Stimulated activated CD4-positive, alpha-beta T cell treated with anti-CD3 and anti-CD28 coated beads, TNF-alpha, amount 100 ng/mL, for 24 hours (primary cell): ENCODE measurements at regions not wholly inside any gene's neighbourhood (a gene's known extent, or its start where the extent isn't known, plus 50 kb on each side); places are given as distances from the start of the nearest gene placed in this dataset.
"Not testable (repeated sequence)": the region's sequence is repeated elsewhere in the genome, so short reads cannot be mapped to it uniquely, and the experiment has no call there.

Experiments used
- DNase-seq, 3 experiments: peaks; one replicate each; pipeline ENCODE4 v3.0.0-alpha.2; 2020; ENCODE audit warnings: low read depth in 3 of 3

- no peak for DNase-seq
These were observed 266.2 kb upstream of the CYLC2 start for GRCh38 chr9:102728946-102729345.

DNA sequence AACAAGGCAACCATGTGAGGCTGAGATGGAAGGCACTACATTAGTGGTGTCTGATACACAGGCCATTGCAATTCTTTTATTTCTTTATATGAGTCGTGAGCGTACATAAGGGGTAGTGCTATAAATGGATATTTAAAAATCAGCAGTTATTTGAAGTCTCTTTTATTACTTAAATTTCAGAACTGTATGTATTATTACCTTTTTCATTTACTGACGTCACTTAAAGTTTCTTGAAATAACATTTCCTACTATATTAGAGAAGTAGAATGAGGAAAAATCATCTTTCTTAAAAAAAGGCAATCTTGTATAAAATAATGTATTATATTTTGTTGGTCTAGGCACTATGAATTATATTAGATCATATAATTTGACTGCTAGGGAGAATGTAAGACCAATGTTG, 280.9 kb upstream of the CYLC2 start:
- no peak for DNase-seq

- DNase-seq = not testable (repeated sequence)
These were observed 282.2 kb upstream of the CYLC2 start for GRCh38 chr9:102712910-102713309.

- no peak for DNase-seq
These were observed 294.2 kb upstream of the CYLC2 start for GRCh38 chr9:102700936-102701335.

- DNase-seq = no peak
These were observed 325.9 kb upstream of the CYLC2 start for GRCh38 chr9:102669220-102669619.

GRCh38 chr9:102652471-102652870, 342.7 kb upstream of the CYLC2 start:
- DNase-seq = no peak

GRCh38 chr9:102650896-102651295, 344.2 kb upstream of the CYLC2 start:
- no peak for DNase-seq

- no peak for DNase-seq
These were observed 352.5 kb upstream of the CYLC2 start for GRCh38 chr9:102642651-102643050.

GRCh38 chr9:102631559-102631958, 363.6 kb upstream of the CYLC2 start:
- no peak for DNase-seq

DNA sequence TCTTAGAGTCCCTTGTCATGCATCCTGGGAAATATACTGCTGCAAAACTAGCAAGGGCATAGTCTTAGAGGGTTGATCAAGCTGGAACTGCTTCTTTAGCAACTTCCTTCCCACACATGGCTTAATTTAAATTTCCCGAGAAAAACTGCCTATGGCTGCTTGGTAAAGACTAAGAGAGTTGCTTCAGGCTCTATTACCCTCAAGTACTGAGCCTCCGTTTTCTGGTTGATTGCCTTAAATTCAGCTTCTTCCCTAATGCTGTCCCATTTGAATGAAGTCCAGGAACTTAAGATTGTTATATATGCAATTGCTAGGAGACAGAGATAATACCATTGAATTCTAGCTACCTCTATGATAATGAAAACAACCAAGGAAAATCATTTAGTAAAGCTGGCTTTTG, 385.7 kb upstream of the CYLC2 start:
- no peak for DNase-seq

DNA sequence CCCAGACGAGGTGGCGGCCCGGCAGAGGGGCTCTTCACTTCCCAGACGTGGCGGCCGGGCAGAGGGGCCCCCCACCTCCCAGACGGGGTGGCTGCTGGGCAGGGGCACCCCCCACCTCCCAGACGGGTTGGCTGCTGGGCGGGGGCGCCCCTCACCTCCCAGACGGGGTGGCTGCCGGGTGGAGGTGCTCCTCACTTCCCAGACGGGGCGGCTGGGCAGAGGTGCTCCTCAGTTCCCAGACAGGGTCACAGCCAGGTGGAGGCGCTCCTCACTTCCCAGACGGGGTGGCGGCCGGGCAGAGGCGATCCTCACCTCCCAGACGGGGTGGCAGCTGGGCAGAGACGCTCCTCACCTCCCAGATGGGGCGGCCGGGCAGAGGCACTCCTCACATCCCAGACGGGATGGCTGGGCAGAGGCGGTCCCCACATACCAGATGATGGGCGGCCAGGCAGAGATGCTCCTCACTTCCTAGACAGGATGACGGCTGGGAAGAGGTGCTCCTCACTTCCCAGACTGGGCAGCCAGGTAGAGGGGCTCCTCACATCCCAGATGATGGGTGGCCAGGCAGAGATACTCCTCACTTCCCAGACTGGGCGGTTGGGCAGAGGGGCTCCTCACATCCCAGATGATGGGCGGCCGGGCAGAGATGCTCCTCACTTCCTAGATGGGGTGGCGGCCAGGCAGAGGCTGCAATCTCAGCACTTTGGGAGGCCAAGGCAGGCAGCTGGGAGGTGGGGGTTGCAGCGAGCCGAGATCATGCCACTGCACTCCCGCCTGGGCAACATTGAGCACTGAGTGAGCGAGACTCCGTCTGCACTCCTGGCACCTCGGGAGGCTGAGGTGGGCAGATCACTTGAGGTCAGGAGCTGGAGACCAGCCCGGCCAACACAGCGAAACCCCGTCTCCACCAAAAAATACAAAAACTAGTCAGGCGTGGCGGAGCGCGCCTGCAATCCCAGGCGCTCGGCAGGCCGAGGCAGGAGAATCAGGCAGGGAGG, 391.6 kb upstream of the CYLC2 start:
- not testable (repeated sequence) for DNase-seq

- DNase-seq = no peak
These were observed 400.9 kb upstream of the CYLC2 start for GRCh38 chr9:102594241-102594640.

GRCh38 chr9:102587281-102587680, 407.9 kb upstream of the CYLC2 start:
- no peak for DNase-seq

- no peak for DNase-seq
These were observed 425.7 kb upstream of the CYLC2 start for GRCh38 chr9:102569436-102569835.

DNA sequence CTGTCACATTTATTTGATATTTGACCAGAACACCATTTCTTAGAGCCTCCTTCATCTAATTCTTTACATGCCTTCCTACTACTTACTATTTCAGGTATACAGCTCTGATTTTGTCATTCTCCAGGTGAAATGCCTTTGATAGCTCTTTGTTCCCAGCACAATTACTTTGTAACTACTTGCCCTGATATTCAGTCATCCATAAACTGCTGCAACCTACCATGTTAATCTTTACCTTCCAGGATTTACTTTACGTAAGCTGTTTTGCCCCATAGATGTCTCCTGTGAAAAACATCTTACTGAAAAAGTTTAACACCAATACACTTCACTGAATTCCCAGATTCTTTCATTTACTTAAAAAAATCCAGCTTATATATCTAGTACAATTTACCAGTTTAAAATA, 443.8 kb upstream of the CYLC2 start:
- DNase-seq = no peak

DNA sequence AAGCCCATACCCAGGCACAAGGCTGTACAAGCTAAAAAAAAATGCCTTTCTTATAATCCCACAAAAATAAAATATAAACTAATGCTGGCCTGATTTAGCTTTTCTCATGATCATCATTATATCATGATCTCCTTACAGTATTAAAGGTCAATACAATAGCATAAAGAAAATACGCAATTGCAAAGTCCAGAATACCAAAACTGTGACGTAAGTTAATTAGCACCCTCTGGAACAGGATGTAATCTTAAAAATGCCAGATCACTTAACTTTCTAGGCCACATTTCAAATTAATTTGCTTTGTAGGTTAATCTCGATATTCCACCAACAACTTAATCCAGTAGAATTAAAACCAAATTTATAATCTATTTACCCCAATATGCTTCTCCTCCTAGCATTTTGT, 444.2 kb upstream of the CYLC2 start:
- no peak for DNase-seq

GRCh38 chr9:102550266-102550665, 444.9 kb upstream of the CYLC2 start:
- DNase-seq = no peak

DNA sequence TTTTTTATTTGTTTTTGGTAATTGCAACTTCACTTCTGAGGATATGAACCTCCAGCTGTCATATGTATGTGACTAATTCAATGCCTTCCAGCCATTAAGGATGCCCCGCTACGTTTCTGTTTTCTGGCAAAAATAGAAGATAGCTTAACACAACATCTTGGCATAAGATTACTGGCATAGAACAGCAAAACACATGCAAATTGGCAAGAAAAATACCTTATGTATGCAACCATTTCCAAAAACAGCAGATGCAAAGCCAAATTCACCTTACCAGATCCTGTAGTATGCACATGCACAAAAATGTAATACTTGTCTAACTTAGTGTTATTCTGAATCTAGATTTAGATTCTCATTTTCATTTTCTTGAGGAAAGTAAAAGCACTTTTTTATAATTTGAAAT, 461.1 kb upstream of the CYLC2 start:
- DNase-seq = no peak

DNA sequence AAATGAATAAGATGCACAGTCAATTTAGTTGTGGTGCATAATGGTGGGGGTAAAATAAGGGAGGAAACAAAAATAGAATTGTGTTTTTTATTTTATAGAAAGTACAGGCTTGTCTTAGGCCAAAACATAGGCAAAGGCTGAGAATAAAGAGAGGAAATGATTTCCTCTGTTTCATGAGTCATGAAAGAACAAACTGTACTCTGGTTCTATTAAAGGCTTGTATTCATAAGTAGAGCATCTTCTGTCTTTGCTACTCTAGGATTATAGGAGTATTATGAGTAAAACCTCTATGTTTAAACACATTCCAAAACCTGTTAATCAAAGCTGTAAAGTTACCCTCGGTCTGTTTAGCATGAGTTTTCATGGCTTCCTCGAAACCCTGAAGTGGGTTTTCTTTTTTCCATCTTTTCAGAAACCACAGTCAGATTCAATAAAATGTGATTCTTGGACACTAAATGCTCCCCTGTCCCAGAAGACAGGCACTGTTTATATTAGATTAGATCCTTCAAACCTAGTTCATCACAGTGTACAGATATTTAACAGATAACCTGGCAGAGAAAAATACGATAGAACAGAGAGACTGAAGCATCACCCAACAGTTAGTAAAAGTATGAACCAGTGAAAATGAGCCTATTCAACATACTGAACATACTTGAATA, 473.9 kb upstream of the CYLC2 start:
- no peak for DNase-seq

DNA sequence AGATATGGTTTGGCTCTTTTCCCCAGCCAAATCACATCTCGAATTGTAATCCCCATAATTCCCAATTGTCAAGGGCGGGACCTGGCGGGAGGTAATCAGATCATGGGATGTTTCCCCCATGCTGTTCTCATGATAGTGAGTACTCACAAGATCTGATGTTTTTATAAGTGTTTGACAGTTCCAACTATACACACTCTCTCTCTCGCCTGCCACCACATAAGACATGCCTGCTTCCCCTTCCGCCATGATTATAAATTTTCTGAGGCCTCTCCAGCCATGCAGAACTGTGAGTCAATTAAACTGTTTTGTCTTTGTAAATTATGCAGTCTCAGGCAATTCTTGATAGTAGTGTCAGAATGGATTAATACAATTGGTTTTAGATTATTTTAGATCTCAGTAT, 475.7 kb upstream of the CYLC2 start:
- DNase-seq = no peak

DNA sequence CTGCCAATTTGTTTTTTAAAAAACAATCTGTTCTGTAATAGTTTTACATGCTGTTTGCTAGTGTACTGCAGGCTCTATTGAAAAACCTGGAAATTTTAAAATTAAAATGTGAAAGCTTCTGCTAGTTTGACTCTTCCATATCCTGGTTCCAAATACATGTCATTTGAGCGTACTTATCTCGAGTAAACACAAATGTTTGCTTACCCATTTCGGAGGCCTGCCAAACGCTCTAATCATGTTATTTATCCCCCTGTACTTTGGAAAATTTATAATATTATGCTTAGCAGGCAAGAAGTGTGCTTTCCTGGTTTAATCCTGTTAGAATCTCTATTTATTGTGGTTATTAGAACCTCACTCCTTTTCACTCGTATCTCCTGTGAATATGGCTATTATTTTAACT, 476.8 kb upstream of the CYLC2 start:
- DNase-seq = no peak

DNA sequence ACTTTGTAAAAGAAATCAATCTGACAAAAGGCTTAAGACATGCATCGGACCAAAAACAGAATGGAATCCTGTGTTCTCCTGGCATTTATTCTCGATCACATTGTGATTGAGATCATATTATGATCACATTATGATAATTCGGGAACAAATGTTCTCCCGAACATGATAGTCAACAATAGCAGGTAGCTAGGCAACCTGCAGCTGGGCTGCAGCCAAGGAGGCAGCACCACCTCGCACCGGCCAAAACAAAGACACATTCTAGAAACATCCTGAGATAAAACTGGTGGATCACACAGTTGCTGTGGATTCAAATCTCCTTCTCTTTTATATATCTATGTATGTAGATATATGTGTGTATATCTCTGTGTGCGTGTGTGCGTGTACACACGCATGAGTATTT, 480.6 kb upstream of the CYLC2 start:
- no peak for DNase-seq

GRCh38 chr9:102507044-102507687, 488.0 kb upstream of the CYLC2 start:
- DNase-seq = no peak
